Activated CD8-positive, alpha-beta memory T cell treated with anti-CD3 and anti-CD28 coated beads for 1 hour (primary cell): ENCODE measurements at regions not wholly inside any gene's neighbourhood (a gene's known extent, or its start where the extent isn't known, plus 50 kb on each side); places are given as distances from the start of the nearest gene placed in this dataset.
"Not testable (repeated sequence)": the region's sequence is repeated elsewhere in the genome, so short reads cannot be mapped to it uniquely, and the experiment has no call there.

Source experiments
- DNase-seq, 2 donors: peaks; one replicate each; pipeline ENCODE4 v3.0.0-alpha.2; 2020; ENCODE audit warnings: low read depth in 1 of 2; ENCODE audit errors: extremely low read depth in 1 of 2

- DNase-seq: no peak
Observed at GRCh38 chr2:48209214-48209885, 105.1 kb upstream of the FOXN2 start.

GRCh38 chr2:48210189-48210588, 104.3 kb upstream of the FOXN2 start:
- DNase-seq: no peak

GRCh38 chr2:48213646-48214045, 100.8 kb upstream of the FOXN2 start:
- no peak for DNase-seq

GRCh38 chr2:48218169-48218568, 96.3 kb upstream of the FOXN2 start:
- no peak for DNase-seq

GRCh38 chr2:48219234-48219554, 95.3 kb upstream of the FOXN2 start:
- DNase-seq: no peak

- no peak for DNase-seq
Observed at GRCh38 chr2:48219555-48220436, 94.7 kb upstream of the FOXN2 start.

GRCh38 chr2:48220501-48220900, 94.0 kb upstream of the FOXN2 start:
- DNase-seq: no peak

- no peak for DNase-seq
Observed at GRCh38 chr2:48221846-48222516, 92.5 kb upstream of the FOXN2 start.

GRCh38 chr2:48227617-48228344, 86.7 kb upstream of the FOXN2 start:
- no peak for DNase-seq

- DNase-seq: no peak
Observed at GRCh38 chr2:48228345-48228684, 86.2 kb upstream of the FOXN2 start.

GRCh38 chr2:48229063-48229462, 85.4 kb upstream of the FOXN2 start:
- no peak for DNase-seq

GRCh38 chr2:48230834-48231233, 83.6 kb upstream of the FOXN2 start:
- DNase-seq: no peak

- DNase-seq: no peak
Observed at GRCh38 chr2:48232351-48232750, 82.1 kb upstream of the FOXN2 start.

GRCh38 chr2:48233005-48233404, 81.5 kb upstream of the FOXN2 start:
- no peak for DNase-seq

- DNase-seq: not testable (repeated sequence)
Observed at GRCh38 chr2:48233824-48234223, 80.7 kb upstream of the FOXN2 start.

GRCh38 chr2:48235076-48235475, 79.4 kb upstream of the FOXN2 start:
- DNase-seq: no peak

GRCh38 chr2:48238381-48238780, 76.1 kb upstream of the FOXN2 start:
- no peak for DNase-seq

- no peak for DNase-seq
Observed at GRCh38 chr2:48240912-48241311, 73.6 kb upstream of the FOXN2 start.

GRCh38 chr2:48247206-48247605, 67.3 kb upstream of the FOXN2 start:
- DNase-seq: no peak

- DNase-seq: no peak
Observed at GRCh38 chr2:48248251-48248933, 66.1 kb upstream of the FOXN2 start.

GRCh38 chr2:48249025-48249424, 65.5 kb upstream of the FOXN2 start:
- DNase-seq: no peak
